HG03575 (cell line): ENCODE measurements at regions not wholly inside any gene's neighbourhood (a gene's known extent, or its start where the extent isn't known, plus 50 kb on each side); places are given as distances from the start of the nearest gene placed in this dataset.

Source experiments
- ATAC-seq: cut with Tn5 transposase; IDR thresholded peaks from one replicate; pipeline ENCODE4 v1.9.1; 2021; ENCODE audit not compliant: unreplicated experiment, insufficient number of reproducible peaks, low FRiP score; ENCODE audit errors: extremely low read depth

DNA sequence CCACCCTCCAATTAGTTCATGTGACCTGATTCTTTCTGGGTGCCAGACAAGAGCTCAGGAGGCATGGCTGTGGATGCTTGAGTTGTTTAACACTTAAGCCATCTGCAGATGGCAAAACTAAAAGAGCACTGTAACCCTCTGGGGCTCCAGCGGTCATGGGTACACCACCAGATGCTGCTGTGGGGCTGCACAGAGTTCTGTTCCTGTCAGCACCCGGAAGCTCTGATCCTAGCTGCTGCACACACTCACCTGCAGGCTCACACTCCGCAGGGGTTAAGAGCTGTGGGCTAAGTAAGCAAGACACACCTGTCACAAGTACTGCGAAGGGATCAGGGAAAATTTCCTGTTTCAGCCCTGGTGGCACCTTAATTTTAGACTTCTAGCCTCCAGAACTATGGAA lies 307.8 kb downstream of the C11orf87 start:
- ATAC-seq: no peak

DNA sequence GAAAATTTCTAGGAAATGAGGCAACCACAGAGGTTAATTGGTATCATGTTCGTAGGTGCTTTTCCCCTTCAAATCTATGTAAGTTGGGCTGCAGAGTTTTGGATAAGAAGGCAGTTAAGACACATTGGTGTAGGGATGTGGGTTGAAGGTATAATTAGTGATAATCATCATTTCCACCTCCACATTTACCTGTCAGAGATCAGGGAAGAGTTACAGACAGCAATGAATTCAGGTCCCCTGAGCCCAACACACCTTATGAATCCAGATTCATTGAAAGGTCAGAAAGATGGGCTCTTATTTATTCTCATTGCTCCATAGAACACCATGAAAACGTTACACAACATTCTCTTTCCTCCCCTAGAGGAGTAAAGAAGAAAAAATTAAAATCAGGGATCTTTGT lies 308.7 kb downstream of the C11orf87 start:
- no peak for ATAC-seq

DNA sequence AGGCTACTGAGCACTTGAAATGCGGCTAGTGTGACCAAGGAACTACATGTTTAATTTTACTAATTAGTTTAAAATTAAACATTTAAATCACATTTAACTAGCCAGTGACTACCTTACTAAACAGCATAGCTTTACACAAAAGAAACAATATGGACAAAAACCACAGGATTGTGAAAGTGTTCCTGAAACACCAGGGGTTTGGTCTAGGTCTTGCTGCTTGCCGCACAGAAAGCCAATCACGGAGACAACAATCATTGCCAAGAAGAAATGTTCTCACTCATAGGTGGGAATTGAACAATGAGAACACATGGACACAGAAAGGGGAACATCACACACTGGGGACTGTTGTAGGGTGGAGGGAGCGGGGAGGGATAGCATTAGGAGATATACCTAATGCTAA lies 309.5 kb downstream of the C11orf87 start:
- no peak for ATAC-seq

DNA sequence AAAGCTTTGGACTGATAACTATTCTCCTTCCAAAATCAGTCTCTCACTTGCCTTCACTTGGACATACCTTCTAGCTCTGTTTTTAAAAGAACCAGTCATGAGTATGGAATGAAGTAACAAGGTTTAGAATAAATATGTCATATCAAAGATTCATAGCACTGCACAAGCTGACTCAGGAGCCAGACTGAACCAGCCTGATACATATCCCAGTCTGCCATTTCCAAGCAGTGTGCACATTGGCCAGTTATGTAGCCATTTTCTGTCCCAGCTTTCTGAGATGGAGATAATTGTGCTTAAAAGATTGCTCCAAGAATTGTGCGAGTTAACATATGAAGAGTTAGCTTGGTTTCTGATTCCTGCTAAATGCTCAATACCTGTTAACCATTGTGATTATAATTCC lies 311.3 kb downstream of the C11orf87 start:
- no peak for ATAC-seq

DNA sequence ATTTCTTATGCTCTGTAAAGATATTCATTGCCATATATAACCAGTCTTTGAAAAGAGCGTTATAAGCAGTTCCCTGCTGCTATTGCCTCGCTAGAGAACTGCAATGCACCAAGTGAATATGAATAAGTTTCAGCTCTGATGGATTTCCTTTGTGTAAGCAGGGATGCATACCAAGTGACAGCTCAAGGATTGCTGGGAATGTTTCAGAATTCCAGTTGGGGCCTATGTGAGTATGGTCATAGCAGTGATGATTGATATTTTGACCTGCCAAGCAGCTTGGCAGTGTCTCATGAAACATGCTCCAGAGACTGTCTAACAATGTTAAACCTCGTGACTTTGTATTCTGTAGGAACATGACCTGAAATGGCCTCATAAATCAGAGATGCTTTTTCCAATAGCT lies 312.6 kb downstream of the C11orf87 start:
- no peak for ATAC-seq

DNA sequence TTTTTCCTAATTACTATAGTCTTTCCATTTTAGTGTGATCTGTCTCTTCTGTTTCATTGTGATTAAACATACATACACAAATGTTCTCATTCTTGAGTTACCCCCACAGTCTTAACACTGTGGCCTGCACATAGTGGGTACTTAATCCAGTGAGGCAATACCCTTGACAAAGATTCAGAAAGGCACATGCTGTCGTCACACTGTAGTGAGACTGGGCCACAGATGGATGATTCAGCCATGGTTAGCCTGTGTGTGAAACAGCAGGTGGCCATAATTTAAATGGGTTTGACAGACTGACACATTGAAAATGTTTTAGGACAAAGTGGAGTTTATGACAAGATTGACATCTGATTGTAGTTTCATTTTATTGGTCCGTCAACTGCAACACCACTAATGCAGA lies 313.1 kb downstream of the C11orf87 start:
- no peak for ATAC-seq

DNA sequence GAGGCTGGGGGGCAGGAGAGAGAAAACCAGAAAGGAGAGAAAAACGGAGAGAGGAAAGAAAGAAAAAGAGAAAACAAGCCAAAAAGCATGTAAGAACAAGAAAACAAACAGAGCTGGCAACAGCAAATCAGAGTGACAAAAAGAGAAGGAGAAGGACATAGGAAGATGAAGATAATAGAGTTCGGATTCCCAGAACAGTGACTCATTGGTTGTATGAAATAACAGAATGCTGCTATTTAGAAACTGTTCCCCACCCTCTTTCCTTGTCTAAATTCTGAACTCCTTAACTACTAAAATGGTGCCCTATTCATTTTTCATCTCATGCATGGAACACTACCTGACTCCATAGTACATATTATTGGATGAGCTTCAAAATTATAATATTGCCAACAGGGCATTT lies 317.4 kb downstream of the C11orf87 start:
- ATAC-seq: no peak

DNA sequence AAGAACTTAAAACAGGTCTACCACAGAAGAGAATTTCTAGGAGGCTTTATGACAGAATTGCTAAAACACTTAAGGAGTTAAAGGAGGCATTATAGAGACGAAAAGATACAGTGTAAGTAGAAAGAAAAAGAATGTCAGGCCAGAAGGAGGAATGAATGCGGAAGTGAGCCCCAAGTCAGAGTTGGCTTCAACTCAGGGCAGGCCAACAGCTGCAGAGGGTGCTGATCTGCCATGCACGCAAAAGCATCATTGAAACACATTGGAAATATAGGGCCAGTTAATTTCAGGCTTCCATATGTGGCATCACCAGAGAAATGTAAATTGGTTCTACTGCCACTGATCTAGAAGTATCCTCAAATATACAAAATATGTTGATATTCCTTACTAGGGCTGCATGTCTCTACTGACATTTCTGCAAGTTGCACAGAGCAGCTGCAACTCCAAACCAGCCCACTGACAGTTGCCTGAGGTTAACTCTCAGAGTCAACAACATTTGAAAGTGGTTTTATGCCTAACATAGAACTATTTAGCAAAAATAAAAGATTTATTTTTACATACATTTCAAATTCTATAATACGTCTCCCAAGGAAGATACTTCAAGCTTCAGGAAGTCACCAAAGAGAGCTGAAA lies 324.1 kb downstream of the C11orf87 start:
- ATAC-seq: no peak

DNA sequence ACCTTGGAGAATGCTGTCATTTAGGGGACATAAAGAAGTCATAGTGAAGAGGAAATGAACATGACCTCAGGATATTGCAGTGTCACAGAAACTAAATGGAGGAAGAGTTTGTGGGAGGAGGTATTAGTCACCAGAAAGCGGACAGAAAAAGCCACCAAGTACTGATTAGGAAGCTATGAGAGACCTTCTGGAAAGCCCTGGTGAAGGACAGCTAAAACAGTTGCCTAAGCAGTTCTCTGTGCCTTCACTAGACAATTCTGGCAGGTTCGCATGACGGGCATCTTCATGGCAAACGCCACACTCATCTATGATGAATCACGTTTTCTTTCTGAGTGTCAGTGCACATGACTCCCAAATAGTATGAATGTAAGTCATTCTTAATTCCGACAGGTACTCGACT lies 325.8 kb downstream of the C11orf87 start:
- ATAC-seq: no peak

DNA sequence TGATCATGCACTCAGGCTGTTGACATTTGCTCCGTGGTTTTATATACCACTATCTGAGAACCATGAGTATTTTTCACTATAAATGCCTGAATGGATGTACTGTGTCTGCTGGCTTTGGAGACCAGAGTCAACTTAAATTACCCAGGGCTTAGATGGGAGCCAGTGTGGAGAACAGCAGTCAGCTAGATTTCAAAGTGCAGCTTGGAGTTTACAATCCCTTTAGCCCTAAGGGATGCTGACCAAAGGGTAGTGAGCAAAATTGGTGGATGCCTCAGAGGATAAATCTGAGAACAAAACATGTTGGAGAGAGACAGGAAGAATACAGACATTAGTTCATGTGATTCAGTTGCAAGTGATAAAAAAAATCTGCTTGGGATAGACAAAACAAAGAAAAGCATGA lies 327.5 kb downstream of the C11orf87 start:
- ATAC-seq: no peak

DNA sequence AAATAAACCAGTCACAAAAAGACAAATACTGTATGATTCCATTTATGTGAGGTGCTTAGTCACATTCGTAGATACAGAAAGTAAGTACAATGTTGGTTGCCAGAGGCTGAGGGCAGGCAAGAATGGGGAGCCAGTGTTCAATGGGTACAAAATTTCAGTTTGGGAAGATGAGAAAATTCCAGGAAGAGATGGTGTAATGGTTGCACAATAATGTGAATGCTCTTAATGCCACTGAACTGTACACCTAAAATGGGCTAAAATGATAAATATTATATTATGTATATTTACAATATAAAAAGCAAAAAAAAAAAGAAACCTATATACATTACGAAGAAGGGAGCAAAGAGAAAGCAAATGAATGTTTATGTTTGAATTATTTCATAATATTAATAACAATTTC lies 329.0 kb downstream of the C11orf87 start:
- no peak for ATAC-seq

DNA sequence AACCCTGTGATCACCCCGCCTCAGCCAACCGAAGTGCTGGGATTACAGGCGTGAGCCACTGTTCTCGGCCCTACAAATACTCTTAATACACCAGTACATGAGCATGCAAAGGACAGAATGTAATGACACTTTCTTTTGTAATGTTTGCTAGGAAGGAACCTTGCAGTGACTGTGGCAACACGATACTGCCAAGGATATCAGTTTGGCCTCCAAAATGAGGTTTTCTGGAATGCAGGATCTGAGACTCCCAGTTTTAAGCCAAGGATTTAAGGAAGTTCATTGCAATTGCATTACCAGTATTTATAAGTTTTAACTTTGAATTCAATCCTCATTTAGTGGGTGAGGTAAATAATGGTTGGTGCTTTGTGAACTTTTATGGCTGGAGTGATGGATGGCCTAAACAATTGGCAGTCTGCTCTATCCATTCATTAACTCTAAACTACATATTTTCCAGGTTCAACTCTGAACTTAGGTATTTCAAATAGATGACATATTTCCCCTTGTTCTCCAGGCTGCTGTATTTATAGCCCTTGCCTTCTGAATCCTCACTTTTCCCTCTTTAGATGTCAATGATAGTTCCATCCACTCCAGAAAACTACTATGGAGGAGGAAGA lies 330.3 kb downstream of the C11orf87 start:
- no peak for ATAC-seq

DNA sequence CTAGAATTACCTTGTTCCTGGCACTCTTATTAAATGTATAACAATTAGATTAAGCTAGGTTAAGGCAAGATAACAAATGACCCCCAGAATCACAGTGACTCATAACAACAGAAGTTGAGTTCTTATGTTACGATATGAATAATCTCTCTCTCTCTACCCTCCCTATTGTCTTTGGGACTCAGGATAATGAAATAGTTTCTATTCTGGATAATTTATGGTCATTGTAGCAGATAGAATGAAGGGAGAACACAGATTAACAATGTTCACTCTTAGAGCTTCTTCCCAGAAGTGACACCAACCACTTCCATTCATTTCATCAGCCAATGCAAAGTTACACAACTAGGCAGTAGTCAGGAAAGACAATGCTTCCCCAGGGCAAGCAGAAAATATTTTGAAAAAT lies 334.5 kb downstream of the C11orf87 start:
- no peak for ATAC-seq

DNA sequence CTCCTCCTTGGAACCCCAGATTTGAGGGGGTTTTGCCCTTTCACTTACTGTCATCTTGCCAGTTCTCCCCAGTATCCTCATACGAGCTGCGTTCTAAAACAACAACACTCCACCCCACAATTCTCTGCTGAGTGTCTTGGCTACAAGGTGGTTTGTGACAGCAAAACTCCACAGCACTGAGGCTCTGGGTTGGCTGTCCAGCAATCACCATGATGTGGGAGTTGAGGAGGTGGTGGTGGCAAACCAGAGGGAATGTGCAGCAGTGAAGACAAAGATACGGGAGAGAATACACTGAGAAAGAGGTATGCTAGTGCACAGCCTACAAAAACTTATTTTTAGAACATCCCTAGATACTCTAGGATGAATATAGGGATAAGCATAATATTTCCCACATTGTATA lies 335.0 kb downstream of the C11orf87 start:
- ATAC-seq: no peak

DNA sequence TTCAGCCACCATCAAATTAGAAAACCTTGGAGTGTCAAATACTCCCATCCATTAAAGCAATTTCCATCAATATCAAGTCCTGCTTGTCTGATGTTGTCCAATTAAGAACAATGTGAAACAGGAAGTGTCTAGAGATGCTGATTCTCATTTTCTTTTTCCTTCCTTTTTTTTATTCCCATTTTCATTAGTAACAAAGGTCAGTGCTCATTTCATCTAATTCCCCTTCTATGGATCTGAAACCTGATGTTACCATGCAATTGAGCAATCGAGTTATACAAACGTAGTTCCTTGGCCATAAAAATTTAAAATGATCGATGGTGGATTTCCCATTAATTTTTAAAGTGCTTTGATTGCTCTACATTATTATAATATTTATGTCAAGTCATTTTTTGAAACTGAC lies 330.6 kb upstream of the ZC3H12C start:
- no peak for ATAC-seq

DNA sequence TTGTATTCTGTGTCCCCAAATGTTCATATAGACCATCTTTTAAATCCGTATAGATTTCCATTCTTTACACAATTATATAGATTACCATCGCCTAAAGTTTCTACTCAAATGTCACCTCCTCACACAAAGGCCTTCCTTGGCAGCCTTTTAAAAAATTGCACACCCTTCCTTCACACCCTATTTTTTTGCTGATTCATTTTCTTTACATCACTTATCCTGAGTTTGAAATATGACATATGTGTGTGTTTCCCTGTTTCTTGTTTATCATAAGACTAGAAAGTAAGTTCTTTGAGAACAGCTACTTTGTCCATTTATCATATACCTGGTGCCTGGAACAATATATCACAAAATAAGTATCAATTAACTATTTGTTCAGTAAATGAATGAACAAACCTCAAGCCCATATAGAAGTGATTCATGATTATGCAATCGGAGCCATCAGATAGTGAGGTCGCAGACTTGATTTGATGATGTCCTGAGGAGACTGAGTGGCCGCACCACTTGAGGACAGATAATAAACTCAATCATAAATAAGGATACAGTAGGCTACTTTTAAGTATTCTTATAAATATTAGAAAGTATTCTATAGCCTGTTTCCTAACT lies 327.4 kb upstream of the ZC3H12C start:
- no peak for ATAC-seq

DNA sequence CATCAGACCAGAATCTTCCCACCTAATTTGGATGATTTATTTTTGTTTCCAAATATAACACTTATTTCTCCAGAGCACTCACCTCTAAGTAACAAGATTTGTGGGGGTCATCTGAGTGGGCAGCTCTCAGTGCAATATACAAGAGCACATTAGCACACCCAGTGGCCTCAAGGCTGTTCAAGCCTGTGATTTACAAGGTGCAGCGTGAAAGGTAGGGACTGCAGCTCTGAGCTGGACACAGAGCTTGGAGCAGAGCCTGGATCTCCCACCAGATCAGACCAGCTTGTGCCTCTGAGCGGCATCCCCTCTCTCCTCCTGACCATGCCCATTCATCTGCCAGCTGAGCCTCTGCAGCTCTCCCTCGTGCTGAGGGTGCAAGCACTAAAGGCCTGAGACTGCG lies 323.3 kb upstream of the ZC3H12C start:
- ATAC-seq: no peak

DNA sequence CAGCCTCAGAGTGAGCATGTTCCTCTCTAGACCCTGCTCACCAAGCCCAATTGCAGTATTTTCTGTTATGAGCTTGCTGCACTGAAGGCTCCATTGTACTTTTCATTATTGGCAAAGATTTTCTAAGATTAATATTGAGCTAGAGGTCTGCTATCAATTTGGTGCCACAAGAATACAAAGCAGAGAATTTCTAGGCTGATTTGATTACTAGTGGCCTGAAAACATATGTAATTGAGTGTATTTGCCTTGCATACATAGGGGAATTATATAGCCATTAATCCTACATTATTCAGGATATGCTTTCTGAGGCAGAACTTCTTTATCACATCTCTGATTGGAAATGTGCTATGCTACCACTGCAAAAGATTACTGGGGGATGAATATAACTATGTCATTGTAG lies 322.9 kb upstream of the ZC3H12C start:
- no peak for ATAC-seq

DNA sequence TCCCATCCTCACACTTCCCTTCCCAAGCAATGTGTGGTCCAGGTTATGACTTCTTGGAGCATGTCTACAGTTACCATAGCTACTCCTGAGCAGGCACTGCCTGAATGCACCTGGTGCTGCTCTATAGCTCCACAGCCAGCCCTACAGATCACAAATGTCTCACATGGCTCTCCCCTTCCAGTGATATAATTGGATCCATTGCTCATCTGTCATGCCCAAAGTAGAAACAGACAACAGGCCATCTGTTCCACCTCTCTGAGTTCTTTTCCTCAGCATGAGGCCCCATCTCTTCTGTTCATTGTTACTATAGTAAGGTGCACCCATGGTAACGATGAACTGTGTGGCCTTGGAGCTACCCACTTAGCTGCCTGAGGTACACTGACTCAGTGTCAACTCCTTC lies 320.3 kb upstream of the ZC3H12C start:
- ATAC-seq: no peak

DNA sequence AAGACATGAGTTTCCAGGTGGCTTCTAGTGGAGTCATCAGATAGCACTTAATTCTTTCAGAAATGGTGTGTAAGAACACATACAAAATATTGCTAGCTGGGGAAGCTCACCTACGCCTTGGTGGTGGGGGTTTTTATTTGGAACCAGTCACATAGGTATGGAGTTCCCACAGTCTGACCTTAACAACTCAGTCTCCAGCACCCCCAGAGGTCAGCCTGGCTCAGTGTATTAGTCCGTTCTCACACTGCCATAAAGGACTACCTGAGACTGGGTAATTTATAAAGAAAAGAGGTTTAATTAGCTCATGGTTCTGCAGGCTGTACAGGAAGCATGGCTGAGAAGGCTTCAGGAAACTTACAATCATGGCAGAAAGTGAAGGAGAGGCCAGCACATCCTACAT lies 317.5 kb upstream of the ZC3H12C start:
- no peak for ATAC-seq

DNA sequence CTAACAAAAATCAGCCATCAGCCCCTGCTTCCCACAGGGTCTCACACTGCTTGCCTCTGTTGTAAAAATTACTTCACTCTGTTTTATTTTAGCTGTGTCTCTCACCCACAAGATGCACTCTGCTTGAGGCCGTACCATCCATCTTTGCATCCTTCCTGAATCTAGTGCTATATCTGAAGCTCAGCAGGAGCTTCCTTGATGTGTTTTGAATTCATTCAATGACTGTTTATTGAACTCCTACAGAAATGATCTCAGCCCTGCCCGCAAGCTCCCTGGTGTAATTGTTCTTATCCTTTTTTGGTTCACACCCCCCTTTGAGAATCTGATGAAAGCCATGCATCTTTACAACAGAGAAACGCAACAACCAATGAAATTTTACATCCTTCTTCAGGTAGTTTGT lies 310.2 kb upstream of the ZC3H12C start:
- ATAC-seq: no peak
